B cell (primary cell): ENCODE measurements at regions not wholly inside any gene's neighbourhood (a gene's known extent, or its start where the extent isn't known, plus 50 kb on each side); places are given as distances from the start of the nearest gene placed in this dataset.

Experiments
- EZH2 ChIP-seq: IDR thresholded peaks from 2 replicates; pipeline ENCODE4 v1.6.1; 2012; ENCODE audit warnings: borderline replicate concordance, low read depth, mild to moderate bottlenecking, moderate library complexity, low read length; ENCODE audit not compliant: insufficient read depth, poor library complexity, severe bottlenecking
- TF ChIP-seq, protein P1 (sequence below): fragments of 200-600 bp; IDR thresholded peaks from one replicate; pipeline ENCODE4 v1.8.0; 2022; ENCODE audit warnings: antibody characterized with exemption, mild to moderate bottlenecking

DNA sequence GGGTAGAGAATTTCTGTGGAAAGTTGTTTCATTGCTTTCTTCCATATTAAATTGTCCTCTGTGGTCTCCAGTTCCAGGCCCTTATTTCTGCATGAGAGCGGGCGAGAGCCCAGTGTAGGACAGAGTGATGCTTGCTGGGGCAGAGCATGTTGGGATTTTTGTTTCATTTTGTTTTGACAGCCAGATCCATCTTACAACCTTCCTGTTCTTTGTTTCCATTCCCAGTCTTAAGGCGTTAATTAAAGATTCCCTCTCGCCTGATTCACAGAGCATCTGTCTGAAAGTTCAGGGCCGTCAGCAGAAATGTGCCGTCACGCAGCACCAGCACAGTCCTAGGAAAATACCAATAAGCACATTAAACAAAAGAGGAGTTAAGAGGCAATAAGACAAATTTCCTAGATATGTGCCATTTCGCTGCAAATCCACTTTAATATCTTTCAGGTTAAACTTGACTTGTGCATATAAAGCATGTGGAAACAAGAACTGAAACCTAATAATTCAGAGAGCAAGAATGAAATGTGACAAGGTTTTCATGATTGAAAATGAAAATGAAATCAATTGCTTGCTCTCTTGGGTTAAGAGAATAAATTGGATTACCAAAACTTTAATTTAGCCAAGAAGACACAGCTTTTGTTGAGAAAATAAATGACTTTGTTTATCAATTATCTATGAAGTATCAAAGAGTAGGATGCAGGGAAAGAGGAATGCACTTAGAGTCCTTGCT is 210.7 kb upstream of the SLC10A2 start:
- TF ChIP-seq, protein P1, sequence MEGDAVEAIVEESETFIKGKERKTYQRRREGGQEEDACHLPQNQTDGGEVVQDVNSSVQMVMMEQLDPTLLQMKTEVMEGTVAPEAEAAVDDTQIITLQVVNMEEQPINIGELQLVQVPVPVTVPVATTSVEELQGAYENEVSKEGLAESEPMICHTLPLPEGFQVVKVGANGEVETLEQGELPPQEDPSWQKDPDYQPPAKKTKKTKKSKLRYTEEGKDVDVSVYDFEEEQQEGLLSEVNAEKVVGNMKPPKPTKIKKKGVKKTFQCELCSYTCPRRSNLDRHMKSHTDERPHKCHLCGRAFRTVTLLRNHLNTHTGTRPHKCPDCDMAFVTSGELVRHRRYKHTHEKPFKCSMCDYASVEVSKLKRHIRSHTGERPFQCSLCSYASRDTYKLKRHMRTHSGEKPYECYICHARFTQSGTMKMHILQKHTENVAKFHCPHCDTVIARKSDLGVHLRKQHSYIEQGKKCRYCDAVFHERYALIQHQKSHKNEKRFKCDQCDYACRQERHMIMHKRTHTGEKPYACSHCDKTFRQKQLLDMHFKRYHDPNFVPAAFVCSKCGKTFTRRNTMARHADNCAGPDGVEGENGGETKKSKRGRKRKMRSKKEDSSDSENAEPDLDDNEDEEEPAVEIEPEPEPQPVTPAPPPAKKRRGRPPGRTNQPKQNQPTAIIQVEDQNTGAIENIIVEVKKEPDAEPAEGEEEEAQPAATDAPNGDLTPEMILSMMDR: no peak
- TF ChIP-seq EZH2: no peak
